K562 (cell line): ENCODE measurements at regions not wholly inside any gene's neighbourhood (a gene's known extent, or its start where the extent isn't known, plus 50 kb on each side); places are given as distances from the start of the nearest gene placed in this dataset.

ENCODE experiments used
- ATAC-seq: fragments of 200-7000 bp; cut with Tn5 transposase; 3 replicates; pipeline ENCODE4 v1.9.1; 2020; ENCODE audit warnings: moderate library complexity
- BruUV-seq: library from RNA; stranded (reverse); fragments of 400-500 nt; replicated peaks from 2 replicates; lab custom pipeline; 2021; lab: Mats Ljungman, UMichigan
- CTCF ChIA-PET: fragments of 300-600 bp; formaldehyde crosslinking; extraction: SDS; loops from one replicate; lab custom pipeline; 2021; ENCODE audit warnings: low intra/inter-chr PET ratio; lab: Yijun Ruan, JAX
- POLR2A ChIA-PET: fragments of 300-600, 350-650 bp; sonication (Branson Sonifier 250); formaldehyde crosslinking; extraction: SDS; loops from one replicate; lab custom pipeline; 2021; ENCODE audit warnings: antibody characterized with exemption, inconsistent platforms; lab: Yijun Ruan, JAX
- DNase-seq, 4 experiments: peaks; one replicate each; pipeline versions ENCODE4 v3.0.0 to v3.0.0-alpha.2; 2011 to 2018; ENCODE audit warnings: low spot score in 3 of 4, mixed read lengths in 3 of 4; ENCODE audit errors: extremely low read depth in 1 of 4
- FAIRE-seq: peaks from 2 replicates; lab custom pipeline; 2011; peaks lifted over from hg19 to GRCh38; lab: Jason Lieb, UNC
- H2AFZ ChIP-seq: 2 replicates; pipeline ENCODE4 v1.6.0; 2011; ENCODE audit warnings: low read depth, low read length, control low read depth, inconsistent platforms
- H3K27ac ChIP-seq: fragments of 200-600 bp; 3 replicates; pipeline ENCODE4 v1.8.0; 2011; ENCODE audit warnings: low read depth, mild to moderate bottlenecking, control low read depth, inconsistent platforms, low read length, moderate library complexity, mixed read lengths; ENCODE audit errors: extremely low read depth
- H3K27me3 ChIP-seq, 2 experiments: fragments of 300-600 bp in 1 of 2; 2 replicates in 1 of 2; 3 replicates in 1 of 2; pipeline versions ENCODE4 v1.6.0 to v1.8.0; 2011; ENCODE audit warnings: inconsistent platforms in 2 of 2, low read length in 2 of 2, mild to moderate bottlenecking in 1 of 2, mixed read lengths in 1 of 2, moderate library complexity in 1 of 2; ENCODE audit not compliant: control insufficient read depth in 2 of 2, insufficient read depth in 2 of 2
- H3K36me3 ChIP-seq: fragments of 300-600 bp; 3 replicates; pipeline ENCODE4 v1.8.0; 2011; ENCODE audit warnings: mild to moderate bottlenecking, low read length, inconsistent platforms; ENCODE audit not compliant: control insufficient read depth, insufficient read depth
- H3K4me1 ChIP-seq, 2 experiments: fragments of 200-600 bp in 1 of 2; replicated peaks in 1 of 2; 2 replicates in 1 of 2; 3 replicates in 1 of 2; pipeline versions ENCODE4 v1.5.1 to v1.8.0; 2011; ENCODE audit warnings: inconsistent platforms in 2 of 2, low read length in 2 of 2, mild to moderate bottlenecking in 1 of 2, mixed read lengths in 1 of 2, moderate library complexity in 1 of 2; ENCODE audit not compliant: control insufficient read depth in 2 of 2, insufficient read depth in 2 of 2
- H3K4me2 ChIP-seq: 2 replicates; pipeline ENCODE4 v1.6.1; 2011; ENCODE audit warnings: low read length, control low read depth, inconsistent platforms, mixed read lengths; ENCODE audit not compliant: insufficient read depth
- H3K4me3 ChIP-seq: fragments of 200-600 bp; sonication (generic), shearing (Covaris generic); 2 replicates; pipeline ENCODE4 v1.5.1; 2016; ENCODE audit warnings: control low read depth, inconsistent platforms
- H3K79me2 ChIP-seq: fragments of 200-600 bp; 3 replicates; pipeline ENCODE4 v1.8.0; 2011; ENCODE audit warnings: low read length, inconsistent platforms; ENCODE audit not compliant: control insufficient read depth, insufficient read depth
- H3K9ac ChIP-seq, 2 experiments: 2 replicates each; pipeline versions ENCODE4 v1.6.0 to v1.6.1; 2011; ENCODE audit warnings: low read depth in 2 of 2, low read length in 2 of 2, control low read depth in 1 of 2, inconsistent platforms in 1 of 2, mild to moderate bottlenecking in 1 of 2, mixed read lengths in 1 of 2; ENCODE audit not compliant: insufficient read depth in 1 of 2
- H3K9me1 ChIP-seq: one replicate; pipeline ENCODE4 v1.6.0; 2011; ENCODE audit warnings: inconsistent platforms, mild to moderate bottlenecking, low read length, moderate library complexity; ENCODE audit not compliant: control insufficient read depth, insufficient read depth
- H3K9me3 ChIP-seq: replicated peaks from 2 replicates; pipeline ENCODE4 v1.5.1; 2011; ENCODE audit warnings: low read depth, low read length, inconsistent platforms; ENCODE audit not compliant: control insufficient read depth, insufficient read depth
- H4K20me1 ChIP-seq: replicated peaks from 2 replicates; pipeline ENCODE4 v1.6.1; 2011; ENCODE audit warnings: low read length, inconsistent platforms, mixed read lengths; ENCODE audit not compliant: control insufficient read depth, insufficient read depth
- DEAF1 ChIP-seq: fragments of 450-650 bp; formaldehyde crosslinking; IDR thresholded peaks from 2 replicates; pipeline ENCODE4 v1.4.0; 2020; ENCODE audit warnings: mild to moderate bottlenecking, moderate library complexity
- LARP7 ChIP-seq: fragments of 450-650 bp; IDR thresholded peaks from 2 replicates; pipeline ENCODE4 v1.6.1; 2016
- TARDBP ChIP-seq: fragments of 450-650 bp; IDR thresholded peaks from 2 replicates; pipeline ENCODE4 v1.6.1; 2016
- TEAD4 ChIP-seq, 2 experiments: sonication (generic) in 1 of 2; formaldehyde crosslinking in 1 of 2; IDR thresholded peaks; 2 replicates each; pipeline versions ENCODE4 v1.6.1 to v1.8.0; 2012 to 2022; ENCODE audit warnings: borderline replicate concordance in 1 of 2, inconsistent platforms in 1 of 2, low read length in 1 of 2, mild to moderate bottlenecking in 1 of 2, missing genetic modification reagents in 1 of 2
- in situ Hi-C: fragments of 300-500 bp; cut with MboI; formaldehyde crosslinking; loops from 4 replicates; pipeline ENCODE4 v1.15.0; 2018; ENCODE audit warnings: inconsistent platforms, mixed read lengths
- intact Hi-C: fragments of 100-400 bp; cut with micrococcal nuclease; formaldehyde crosslinking; loops from 2 replicates; pipeline ENCODE4 v1.14.2; 2022

DNA sequence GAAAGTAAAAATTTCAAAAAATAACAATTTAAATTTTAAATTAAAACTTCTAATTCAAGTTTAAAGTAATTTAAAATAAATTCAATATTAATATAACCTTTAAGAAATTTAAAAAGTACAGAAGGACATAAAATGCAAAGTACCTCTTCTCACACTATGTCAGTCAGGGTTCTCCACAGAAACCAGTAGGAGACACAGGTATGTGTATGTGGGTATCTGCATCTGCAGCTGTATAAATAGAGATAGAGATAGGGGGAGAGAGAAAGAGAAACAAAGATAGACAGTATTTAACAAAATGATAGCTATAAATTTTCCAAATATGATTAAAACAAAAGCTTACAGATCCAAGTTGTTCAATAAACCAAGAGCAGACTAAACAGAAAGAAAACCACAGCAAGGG lies 190.8 kb downstream of the ERMARD start:
- in situ Hi-C loops (no loop called here), intact Hi-C loops (no loop called here)
- Histone ChIP-seq H3K27me3 (peaks cover 35 to 50% of the 10 kb centered on the region in 2 experiments), H3K79me2 (no peaks in the 10 kb centered on the region), H3K36me3 (no peaks in the 10 kb centered on the region), H3K4me2 (no peak overlapping the region), H3K9ac (no peak overlapping the region), H3K27ac (no peak overlapping the region), H3K9me3 (no peaks in the 10 kb centered on the region), H3K4me3 (no peak overlapping the region), H3K9me1 (no peaks in the 10 kb centered on the region), H2AFZ (no peak overlapping the region), H3K4me1 (no peaks in the 10 kb centered on the region; a peak in 1 of 5 replicates), H4K20me1 (peaks cover 7% of the 10 kb centered on the region; the same call in 1 of the 2 replicates)
- TF ChIP-seq LARP7: no peak
- no peak for TF ChIP-seq TEAD4 (IDR thresholded peaks at IDR 0.05; ENCODE audit: low read length)
- TF ChIP-seq TEAD4 (CRISPR knock-in tag; IDR thresholded peaks at IDR 0.05; ENCODE audit: borderline replicate concordance): no peak
- TF ChIP-seq TARDBP: no peak
- TF ChIP-seq DEAF1 (CRISPR knock-in tag): no peak
- no peak for FAIRE-seq
- DNase-seq: no peak
- no peak for ATAC-seq
- ChIA-PET POLR2A (no interaction called here), CTCF (no interaction called here)
- no TSS peak for BruUV-seq
